Activated CD4-positive, alpha-beta T cell treated with anti-CD3 and anti-CD28 coated beads, Interleukin-2, amount 10 ng/mL, durations not matched to agents 7 days and 5 days (primary cell): ENCODE measurements at regions not wholly inside any gene's neighbourhood (a gene's known extent, or its start where the extent isn't known, plus 50 kb on each side); places are given as distances from the start of the nearest gene placed in this dataset.

Experiments used
- CTCF ChIA-PET: fragments of 350-600 bp; sonication (Branson Sonifier 250); formaldehyde crosslinking; loops from one replicate; lab custom pipeline; 2021; ENCODE audit warnings: antibody characterized with exemption; lab: Charles Lee
- POLR2A ChIA-PET: fragments of 350-600 bp; sonication (Branson Sonifier 250); formaldehyde crosslinking; loops from one replicate; lab custom pipeline; 2021; ENCODE audit warnings: antibody characterized with exemption; lab: Charles Lee
- DNase-seq: peaks from one replicate; pipeline ENCODE4 v3.0.0-alpha.2; 2020
- H3K27ac Mint-ChIP-seq: one replicate; pipeline ENCODE4 v1.8.0; 2021; ENCODE audit warnings: mild to moderate bottlenecking, moderate library complexity, mixed read lengths
- H3K27me3 Mint-ChIP-seq: one replicate; pipeline ENCODE4 v1.8.0; 2021; ENCODE audit warnings: mixed read lengths
- H3K36me3 Mint-ChIP-seq: one replicate; pipeline ENCODE4 v1.8.0; 2021; ENCODE audit warnings: low read depth, mixed read lengths
- H3K4me1 Mint-ChIP-seq: one replicate; pipeline ENCODE4 v1.8.0; 2021; ENCODE audit warnings: mixed read lengths
- H3K4me3 Mint-ChIP-seq: one replicate; pipeline ENCODE4 v1.8.0; 2021; ENCODE audit warnings: mild to moderate bottlenecking, moderate library complexity, mixed read lengths
- H3K9me3 Mint-ChIP-seq: one replicate; pipeline ENCODE4 v1.8.0; 2021; ENCODE audit warnings: mixed read lengths

DNA sequence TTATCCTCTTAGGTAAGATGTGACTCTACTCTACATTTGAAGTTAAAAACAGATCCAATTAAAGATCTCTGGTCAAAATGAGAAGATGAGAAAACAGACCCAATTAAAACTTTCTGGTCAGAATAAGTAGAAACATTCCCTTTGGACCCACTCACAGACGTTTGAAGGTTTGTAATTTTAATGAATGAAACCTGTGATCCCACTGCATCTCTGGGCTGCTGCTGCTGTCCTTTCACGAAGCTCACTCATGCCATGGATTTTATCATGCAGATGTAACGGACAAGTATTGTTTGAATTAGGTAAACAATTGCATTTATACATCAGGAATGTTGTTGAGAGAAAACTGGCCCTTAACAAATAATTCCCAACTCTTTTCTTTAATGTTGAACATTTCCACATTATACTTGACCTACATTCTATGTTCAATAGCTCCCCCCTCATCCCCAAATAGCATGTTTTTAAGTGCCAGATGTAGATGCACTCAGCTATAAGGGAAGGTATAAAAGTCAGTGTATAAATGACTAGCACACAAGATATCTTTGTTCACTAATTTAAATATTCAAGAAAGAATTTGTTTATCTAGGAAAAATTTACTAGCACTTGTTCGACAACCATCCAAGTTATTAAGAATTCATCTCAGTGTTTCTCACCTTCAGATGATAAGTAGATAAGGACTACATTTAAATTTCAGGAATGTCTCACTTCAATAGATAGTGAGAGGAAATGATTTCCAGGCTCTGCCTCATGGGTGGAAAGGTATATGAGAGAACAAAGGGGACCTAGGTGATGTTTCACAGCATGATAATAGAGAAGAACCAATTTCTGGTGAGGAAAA, 202.3 kb upstream of the LMNTD1 start:
- Mint-ChIP-seq H3K4me1 (no peaks in the 10 kb centered on the region), H3K9me3 (no peaks in the 10 kb centered on the region), H3K27ac (no peak overlapping the region), H3K4me3 (no peak overlapping the region), H3K27me3 (no peaks in the 10 kb centered on the region), H3K36me3 (no peaks in the 10 kb centered on the region)
- ChIA-PET POLR2A (no interaction called here), CTCF (no interaction called here)
- DNase-seq = no peak

DNA sequence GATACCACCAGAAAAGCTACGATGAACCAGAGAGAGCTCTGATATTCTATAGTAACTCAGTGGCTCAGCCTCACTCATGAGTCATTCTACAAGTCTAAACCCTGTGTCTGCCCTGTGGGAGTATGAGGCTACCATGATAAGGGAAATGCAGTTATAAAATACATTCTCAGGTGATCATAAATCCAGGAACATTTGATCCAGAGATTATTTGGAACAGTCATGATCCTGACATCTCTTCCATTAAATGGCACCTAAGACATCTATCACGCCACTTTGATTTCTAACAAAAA, 202.6 kb upstream of the RASSF8 start:
- ChIA-PET CTCF (no interaction called here), POLR2A (no interaction called here)
- Mint-ChIP-seq H3K27ac (no peak overlapping the region), H3K4me1 (no peaks in the 10 kb centered on the region), H3K36me3 (no peaks in the 10 kb centered on the region), H3K4me3 (no peak overlapping the region), H3K9me3 (no peaks in the 10 kb centered on the region), H3K27me3 (no peaks in the 10 kb centered on the region)
- no peak for DNase-seq

DNA sequence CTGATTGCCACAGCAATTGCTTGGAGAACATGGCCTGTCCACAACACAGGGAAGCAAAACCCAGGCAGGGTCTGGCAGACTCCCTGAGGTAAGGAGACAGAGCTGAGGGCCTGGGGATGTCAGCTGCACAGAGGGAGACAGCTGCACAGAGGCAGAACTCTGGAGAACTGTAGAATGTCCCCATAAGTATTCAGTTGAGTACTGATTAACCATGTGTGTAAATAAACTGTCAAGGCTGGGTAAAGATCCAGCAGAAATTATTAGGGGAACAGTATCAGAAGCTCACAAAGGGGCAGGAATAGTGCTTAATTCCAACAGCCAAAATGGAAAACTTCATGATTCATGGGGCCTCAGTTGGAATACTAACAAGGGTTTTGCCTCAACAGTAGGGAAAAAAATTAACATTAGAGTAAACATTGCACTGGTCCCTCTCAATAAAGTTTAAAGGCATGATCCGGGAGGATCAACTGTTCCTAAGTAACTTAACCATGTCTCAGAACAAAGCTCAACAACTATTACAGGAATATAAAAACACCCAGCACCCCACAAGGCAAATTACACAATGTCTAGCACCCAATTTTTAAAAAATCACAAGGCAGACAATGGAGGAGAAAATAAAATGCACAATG, 201.3 kb upstream of the RASSF8 start:
- DNase-seq = no peak
- no peaks in the 10 kb centered on the region for H3K9me3 Mint-ChIP-seq
- ChIA-PET POLR2A (no interaction called here), CTCF (no interaction called here)
- no peaks in the 10 kb centered on the region for H3K36me3 Mint-ChIP-seq
- H3K4me3 Mint-ChIP-seq = no peak overlapping the region
- H3K27ac Mint-ChIP-seq = no peak overlapping the region
- H3K27me3 Mint-ChIP-seq = peaks cover 3% of the 10 kb centered on the region
- no peaks in the 10 kb centered on the region for H3K4me1 Mint-ChIP-seq

DNA sequence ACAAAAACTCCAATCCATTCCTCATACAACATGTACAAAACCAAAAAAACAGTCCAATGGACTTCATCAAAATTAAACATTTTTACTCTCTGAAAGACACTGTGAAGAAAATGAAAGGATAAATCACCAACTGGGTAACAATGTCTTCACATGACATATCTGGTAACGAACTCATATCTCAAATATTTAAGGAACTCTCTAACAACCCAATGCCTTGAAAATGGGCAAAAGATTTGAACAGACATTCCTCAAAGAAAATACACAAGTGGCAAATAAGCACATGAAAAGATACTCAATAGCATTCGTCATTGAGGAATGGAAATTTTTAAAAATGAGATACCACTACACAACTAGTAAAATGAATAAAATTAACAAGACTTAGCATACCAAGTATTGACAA, 198.7 kb upstream of the RASSF8 start:
- Mint-ChIP-seq H3K36me3 (no peaks in the 10 kb centered on the region), H3K4me3 (no peak overlapping the region), H3K9me3 (no peaks in the 10 kb centered on the region), H3K4me1 (no peaks in the 10 kb centered on the region), H3K27me3 (peaks cover 3% of the 10 kb centered on the region), H3K27ac (no peak overlapping the region)
- POLR2A ChIA-PET = no interaction called here
- no peak for DNase-seq
- CTCF ChIA-PET = no interaction called here

DNA sequence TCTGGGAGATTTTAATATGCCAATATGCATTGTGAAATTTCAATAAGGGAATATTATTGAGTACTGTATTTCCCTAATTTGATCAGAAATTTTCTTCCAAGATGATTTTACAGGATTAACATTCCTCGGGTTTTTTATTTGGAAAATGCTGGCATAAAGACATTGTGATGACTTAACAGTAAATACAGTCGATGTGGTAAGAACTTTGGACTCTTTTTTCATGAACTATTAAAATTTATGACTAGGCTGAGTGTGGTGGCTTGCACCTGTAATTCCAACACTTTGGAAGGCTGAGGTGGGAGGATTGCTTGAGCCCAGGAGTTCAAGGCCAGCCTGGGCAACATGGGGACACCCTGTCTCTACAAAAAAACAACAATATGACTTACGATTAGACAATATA, 197.1 kb upstream of the RASSF8 start:
- POLR2A ChIA-PET = no interaction called here

DNA sequence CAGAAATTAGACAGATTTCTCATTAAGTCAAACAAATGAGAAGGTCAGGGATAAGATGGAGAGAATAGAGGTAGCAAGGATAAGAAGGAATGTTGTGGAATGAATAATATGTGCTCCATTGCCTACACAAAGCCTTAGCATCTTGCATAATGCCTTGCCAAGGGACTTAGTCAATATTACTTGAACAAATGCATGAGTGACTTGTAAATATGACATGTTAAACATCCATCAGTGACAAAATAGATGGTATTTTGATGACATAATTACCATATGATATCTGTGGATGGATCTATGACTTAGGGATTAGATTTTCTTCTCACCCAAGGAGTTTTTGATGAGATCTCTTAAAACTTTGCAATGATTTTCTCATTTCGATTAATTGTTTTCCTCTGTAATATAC, 194.1 kb upstream of the RASSF8 start:
- no peaks in the 10 kb centered on the region for H3K4me1 Mint-ChIP-seq
- DNase-seq = no peak
- POLR2A ChIA-PET = no interaction called here
- no peaks in the 10 kb centered on the region for H3K36me3 Mint-ChIP-seq
- H3K9me3 Mint-ChIP-seq = no peaks in the 10 kb centered on the region
- H3K27me3 Mint-ChIP-seq = peaks cover 3% of the 10 kb centered on the region
- H3K27ac Mint-ChIP-seq = no peak overlapping the region
- CTCF ChIA-PET = no interaction called here
- H3K4me3 Mint-ChIP-seq = no peak overlapping the region

More for the DNA sequence above, 197.1 kb upstream of the RASSF8 start:
- CTCF ChIA-PET = no interaction called here
- Mint-ChIP-seq H3K36me3 (no peaks in the 10 kb centered on the region), H3K9me3 (no peaks in the 10 kb centered on the region), H3K27me3 (peaks cover 3% of the 10 kb centered on the region), H3K4me1 (no peaks in the 10 kb centered on the region), H3K27ac (no peak overlapping the region), H3K4me3 (no peak overlapping the region)
- DNase-seq = no peak

DNA sequence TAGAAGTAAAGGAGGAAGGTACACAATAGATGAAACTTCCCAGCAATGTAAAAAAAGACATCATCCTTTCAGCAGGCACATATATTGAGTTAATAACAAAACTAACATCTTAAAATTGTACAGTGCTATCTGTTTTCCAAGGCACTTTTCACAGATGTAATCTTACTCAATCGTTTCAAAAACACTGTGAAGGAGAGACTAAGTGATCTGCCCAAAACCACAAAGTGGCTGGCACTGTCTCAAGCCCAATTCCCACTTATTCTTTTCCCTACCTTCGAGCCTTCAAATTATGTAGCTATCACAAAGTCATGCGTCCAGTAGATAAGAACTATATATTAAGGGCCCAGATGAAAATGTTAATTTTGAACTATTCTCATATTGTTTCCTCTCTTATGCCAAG, 193.6 kb upstream of the RASSF8 start:
- no peak overlapping the region for H3K27ac Mint-ChIP-seq
- no peaks in the 10 kb centered on the region for H3K36me3 Mint-ChIP-seq
- ChIA-PET CTCF (no interaction called here), POLR2A (no interaction called here)
- H3K4me1 Mint-ChIP-seq = no peaks in the 10 kb centered on the region
- peaks cover 3% of the 10 kb centered on the region for H3K27me3 Mint-ChIP-seq
- H3K9me3 Mint-ChIP-seq = no peaks in the 10 kb centered on the region
- no peak for DNase-seq
- H3K4me3 Mint-ChIP-seq = no peak overlapping the region

DNA sequence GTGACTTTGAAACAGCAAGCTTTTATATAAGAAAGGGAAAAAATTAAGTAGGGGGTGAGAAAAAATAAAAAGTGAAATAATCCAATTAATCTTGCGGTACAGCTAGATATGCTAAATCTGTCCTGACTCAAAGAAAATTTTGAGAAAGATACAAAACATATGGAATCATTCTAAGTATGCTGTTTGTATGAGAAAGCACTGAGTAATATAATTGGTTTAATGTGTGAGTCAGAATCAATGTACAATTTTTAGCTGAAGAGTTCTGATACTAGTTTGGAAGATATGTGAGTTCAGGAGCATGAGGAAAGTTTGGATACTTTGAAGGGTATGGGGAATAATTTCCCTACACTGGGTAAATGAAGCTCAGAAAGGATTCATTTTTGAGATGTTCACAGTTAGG, 190.9 kb upstream of the RASSF8 start:
- CTCF ChIA-PET = no interaction called here
- Mint-ChIP-seq H3K27ac (no peak overlapping the region), H3K9me3 (no peaks in the 10 kb centered on the region), H3K4me3 (no peak overlapping the region), H3K4me1 (no peaks in the 10 kb centered on the region), H3K36me3 (no peaks in the 10 kb centered on the region), H3K27me3 (no peaks in the 10 kb centered on the region)
- POLR2A ChIA-PET = no interaction called here
- DNase-seq = no peak

DNA sequence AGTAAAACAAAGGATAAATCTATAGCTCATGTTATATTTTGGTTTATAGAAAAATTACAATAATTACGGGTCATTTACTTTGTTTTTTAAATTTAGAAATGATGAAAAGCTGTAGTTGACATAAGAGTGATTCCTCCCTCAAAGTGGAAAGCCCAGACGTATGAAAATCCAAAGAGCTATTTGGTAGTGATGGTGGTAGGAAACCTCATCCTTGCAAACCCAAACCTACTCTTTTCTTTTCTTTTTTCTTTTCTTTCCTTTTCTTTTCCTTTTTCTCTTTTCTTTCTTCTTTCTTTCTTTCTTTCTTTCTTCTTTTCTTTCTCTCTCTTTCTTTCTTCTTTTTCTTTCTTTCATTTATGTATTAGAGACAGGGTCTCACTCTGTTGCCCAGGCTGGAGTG, 190.3 kb upstream of the RASSF8 start:
- Mint-ChIP-seq H3K27me3 (no peaks in the 10 kb centered on the region), H3K27ac (no peak overlapping the region), H3K4me1 (no peaks in the 10 kb centered on the region), H3K36me3 (no peaks in the 10 kb centered on the region), H3K4me3 (no peak overlapping the region), H3K9me3 (no peaks in the 10 kb centered on the region)
- ChIA-PET POLR2A (no interaction called here), CTCF (interaction anchor here (0.6 kb wide), 1 partner anchor 865 kb away, joined by 3 read pairs; no protein-coding TSS in a partner anchor)
- DNase-seq = no peak

DNA sequence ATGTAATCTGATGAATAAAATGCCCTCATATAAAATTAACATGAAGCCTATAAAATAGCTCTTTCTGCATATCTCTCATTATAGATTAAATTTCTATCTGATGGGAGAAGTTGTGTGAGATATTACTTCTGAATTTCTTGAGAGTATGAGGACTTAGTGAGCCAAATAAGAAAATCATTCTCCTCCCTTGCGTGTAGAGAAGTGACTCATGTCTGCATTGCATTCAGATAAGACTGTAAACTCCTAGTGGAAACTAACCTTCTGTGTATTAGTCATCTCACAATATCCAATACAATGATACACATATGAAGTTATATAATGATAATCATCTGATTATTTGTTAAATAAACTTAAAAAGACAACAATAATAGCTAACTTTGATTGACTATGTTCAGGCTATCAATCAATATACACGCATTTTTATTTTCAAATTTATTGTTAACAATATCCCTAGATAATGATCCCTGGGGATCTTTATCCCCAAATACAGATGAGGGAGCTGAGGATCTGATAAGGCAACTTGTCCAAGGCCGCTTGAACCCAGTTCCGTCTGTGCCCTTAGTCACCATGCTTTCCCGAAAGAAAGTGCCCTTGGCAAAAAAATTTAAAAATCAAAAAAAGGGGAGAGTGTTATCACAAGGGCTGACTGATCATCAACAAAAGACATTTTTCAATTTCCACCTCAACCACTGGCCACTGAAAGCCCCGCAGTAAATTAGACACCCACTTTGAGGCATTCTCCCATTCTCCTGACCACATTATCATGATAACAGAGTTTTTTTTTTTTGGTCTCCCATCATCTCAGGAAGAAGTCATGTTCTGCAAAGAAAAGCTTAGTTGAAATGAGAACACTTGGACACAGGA, 189.2 kb upstream of the RASSF8 start:
- no peaks in the 10 kb centered on the region for H3K36me3 Mint-ChIP-seq
- ChIA-PET CTCF (interaction anchor here (0.6 kb wide), 1 partner anchor 1482 kb away, joined by 3 read pairs; no protein-coding TSS in a partner anchor), POLR2A (interaction anchor here (0.6 kb wide), 1 partner anchor 79 kb away, joined by 4 read pairs; no protein-coding TSS in a partner anchor)
- no peaks in the 10 kb centered on the region for H3K27me3 Mint-ChIP-seq
- no peak overlapping the region for H3K4me3 Mint-ChIP-seq
- no peak for DNase-seq
- H3K9me3 Mint-ChIP-seq = no peaks in the 10 kb centered on the region
- H3K4me1 Mint-ChIP-seq = no peaks in the 10 kb centered on the region
- no peak overlapping the region for H3K27ac Mint-ChIP-seq

DNA sequence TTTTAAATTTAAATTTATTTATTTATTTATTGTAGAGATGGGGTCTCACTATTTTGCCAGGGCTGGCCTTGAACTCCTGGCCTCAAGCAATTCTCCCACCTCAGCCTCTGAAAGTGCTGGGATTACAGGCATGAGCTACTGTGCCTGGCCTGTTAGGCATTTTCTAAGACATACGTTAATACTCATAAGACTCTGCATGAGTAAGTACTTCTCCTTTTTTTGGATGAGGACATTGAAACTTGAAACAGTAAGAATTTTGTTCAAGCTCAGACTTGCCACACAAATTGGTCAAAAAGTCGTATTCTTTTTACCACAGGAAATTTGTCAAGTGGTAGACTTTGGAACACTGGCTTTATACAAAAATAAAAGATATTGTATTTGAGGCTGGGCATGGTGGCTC, 187.4 kb upstream of the RASSF8 start:
- no peaks in the 10 kb centered on the region for H3K9me3 Mint-ChIP-seq
- H3K4me3 Mint-ChIP-seq = no peak overlapping the region
- no peaks in the 10 kb centered on the region for H3K4me1 Mint-ChIP-seq
- no peak for DNase-seq
- ChIA-PET POLR2A (no interaction called here), CTCF (no interaction called here)
- H3K36me3 Mint-ChIP-seq = no peaks in the 10 kb centered on the region
- no peaks in the 10 kb centered on the region for H3K27me3 Mint-ChIP-seq
- H3K27ac Mint-ChIP-seq = no peak overlapping the region

DNA sequence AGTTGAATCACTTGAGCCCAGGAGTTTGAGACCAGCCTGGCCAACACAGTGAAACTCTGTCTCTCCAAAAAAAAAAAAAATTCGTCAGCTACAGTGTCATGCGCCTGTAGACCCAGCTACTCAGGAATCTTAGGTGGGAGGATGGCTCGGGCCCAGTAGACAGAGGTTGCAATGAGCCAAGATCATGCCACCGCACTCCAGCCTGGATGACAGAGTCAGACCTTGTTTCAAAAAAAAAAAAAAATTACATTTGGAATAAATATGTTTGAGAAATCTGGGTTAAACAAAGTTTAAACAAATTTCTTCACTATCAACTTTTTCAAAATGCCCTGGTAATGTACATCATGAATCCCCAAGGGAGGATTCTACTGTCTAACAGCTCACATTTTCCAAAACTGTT, 187.0 kb upstream of the RASSF8 start:
- H3K27me3 Mint-ChIP-seq = no peaks in the 10 kb centered on the region
- ChIA-PET CTCF (no interaction called here), POLR2A (no interaction called here)
- no peaks in the 10 kb centered on the region for H3K4me1 Mint-ChIP-seq
- H3K36me3 Mint-ChIP-seq = no peaks in the 10 kb centered on the region
- DNase-seq = no peak
- no peaks in the 10 kb centered on the region for H3K9me3 Mint-ChIP-seq
- no peak overlapping the region for H3K27ac Mint-ChIP-seq
- H3K4me3 Mint-ChIP-seq = no peak overlapping the region

DNA sequence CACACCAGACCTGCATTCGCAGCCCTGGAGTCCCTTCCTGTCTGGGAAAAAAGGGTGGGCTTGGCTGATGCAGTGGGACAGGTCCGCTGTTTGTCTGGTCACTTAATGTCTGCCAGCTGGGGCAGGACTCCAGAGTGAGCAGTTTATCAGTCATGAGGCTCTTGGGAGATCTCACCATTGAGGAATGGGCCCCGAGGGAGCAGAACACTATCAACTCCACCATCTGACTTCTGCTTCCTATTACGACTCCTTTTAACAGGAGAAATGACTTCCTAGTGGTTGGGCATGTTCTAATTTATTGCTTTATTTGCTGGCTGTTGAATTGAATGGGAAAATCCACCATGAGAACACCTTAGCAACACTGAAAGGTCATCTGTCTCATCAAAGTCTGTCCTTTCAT, 182.5 kb upstream of the RASSF8 start:
- no peaks in the 10 kb centered on the region for H3K27me3 Mint-ChIP-seq
- no peak for DNase-seq
- H3K4me1 Mint-ChIP-seq = no peaks in the 10 kb centered on the region
- H3K27ac Mint-ChIP-seq = no peak overlapping the region
- H3K9me3 Mint-ChIP-seq = no peaks in the 10 kb centered on the region
- ChIA-PET POLR2A (no interaction called here), CTCF (no interaction called here)
- no peak overlapping the region for H3K4me3 Mint-ChIP-seq
- H3K36me3 Mint-ChIP-seq = no peaks in the 10 kb centered on the region
